ENCODE measurements at regions not wholly inside any gene's neighbourhood (a gene's known extent, or its start where the extent isn't known, plus 50 kb on each side); places are given as distances from the start of the nearest gene placed in this dataset.

- ChIA-PET POLR2A (interaction anchor here (0.5 kb wide), 1 partner anchor 99 kb away, joined by 3 read pairs; no protein-coding TSS in a partner anchor), CTCF (no interaction called here)
These were observed 50.2 kb upstream of the SMIM36 start for GRCh38 chr17:55561316-55561972.
